GM12874 (cell line): ENCODE measurements at regions not wholly inside any gene's neighbourhood (a gene's known extent, or its start where the extent isn't known, plus 50 kb on each side); places are given as distances from the start of the nearest gene placed in this dataset.

Experiments used
- TF ChIP-seq, protein P1 (sequence below): IDR thresholded peaks from 2 replicates; pipeline ENCODE4 v1.5.1; 2011; ENCODE audit warnings: low read depth, mild to moderate bottlenecking, control low read depth, low read length, moderate library complexity; ENCODE audit not compliant: insufficient read depth

DNA sequence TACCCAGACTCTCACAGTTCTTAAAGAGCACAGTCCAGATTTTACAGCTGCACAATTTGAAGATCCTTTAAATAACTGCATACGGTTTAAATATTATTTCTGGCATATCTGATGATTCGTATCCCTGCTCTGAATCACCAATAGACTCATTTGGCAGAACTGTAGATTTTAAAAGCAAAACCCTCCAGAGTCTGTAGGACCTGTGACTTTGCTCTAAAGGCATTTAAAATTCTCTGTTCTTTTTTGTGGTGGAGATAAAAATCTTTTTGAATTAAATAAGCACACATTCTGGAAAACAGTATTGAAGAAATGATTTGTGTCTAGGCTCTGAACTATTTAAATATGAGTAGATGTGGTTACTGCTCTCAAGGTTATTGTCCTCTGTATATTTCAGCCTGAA is 246.2 kb upstream of the PITX2 start:
- TF ChIP-seq, protein P1, sequence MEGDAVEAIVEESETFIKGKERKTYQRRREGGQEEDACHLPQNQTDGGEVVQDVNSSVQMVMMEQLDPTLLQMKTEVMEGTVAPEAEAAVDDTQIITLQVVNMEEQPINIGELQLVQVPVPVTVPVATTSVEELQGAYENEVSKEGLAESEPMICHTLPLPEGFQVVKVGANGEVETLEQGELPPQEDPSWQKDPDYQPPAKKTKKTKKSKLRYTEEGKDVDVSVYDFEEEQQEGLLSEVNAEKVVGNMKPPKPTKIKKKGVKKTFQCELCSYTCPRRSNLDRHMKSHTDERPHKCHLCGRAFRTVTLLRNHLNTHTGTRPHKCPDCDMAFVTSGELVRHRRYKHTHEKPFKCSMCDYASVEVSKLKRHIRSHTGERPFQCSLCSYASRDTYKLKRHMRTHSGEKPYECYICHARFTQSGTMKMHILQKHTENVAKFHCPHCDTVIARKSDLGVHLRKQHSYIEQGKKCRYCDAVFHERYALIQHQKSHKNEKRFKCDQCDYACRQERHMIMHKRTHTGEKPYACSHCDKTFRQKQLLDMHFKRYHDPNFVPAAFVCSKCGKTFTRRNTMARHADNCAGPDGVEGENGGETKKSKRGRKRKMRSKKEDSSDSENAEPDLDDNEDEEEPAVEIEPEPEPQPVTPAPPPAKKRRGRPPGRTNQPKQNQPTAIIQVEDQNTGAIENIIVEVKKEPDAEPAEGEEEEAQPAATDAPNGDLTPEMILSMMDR, result no peak

DNA sequence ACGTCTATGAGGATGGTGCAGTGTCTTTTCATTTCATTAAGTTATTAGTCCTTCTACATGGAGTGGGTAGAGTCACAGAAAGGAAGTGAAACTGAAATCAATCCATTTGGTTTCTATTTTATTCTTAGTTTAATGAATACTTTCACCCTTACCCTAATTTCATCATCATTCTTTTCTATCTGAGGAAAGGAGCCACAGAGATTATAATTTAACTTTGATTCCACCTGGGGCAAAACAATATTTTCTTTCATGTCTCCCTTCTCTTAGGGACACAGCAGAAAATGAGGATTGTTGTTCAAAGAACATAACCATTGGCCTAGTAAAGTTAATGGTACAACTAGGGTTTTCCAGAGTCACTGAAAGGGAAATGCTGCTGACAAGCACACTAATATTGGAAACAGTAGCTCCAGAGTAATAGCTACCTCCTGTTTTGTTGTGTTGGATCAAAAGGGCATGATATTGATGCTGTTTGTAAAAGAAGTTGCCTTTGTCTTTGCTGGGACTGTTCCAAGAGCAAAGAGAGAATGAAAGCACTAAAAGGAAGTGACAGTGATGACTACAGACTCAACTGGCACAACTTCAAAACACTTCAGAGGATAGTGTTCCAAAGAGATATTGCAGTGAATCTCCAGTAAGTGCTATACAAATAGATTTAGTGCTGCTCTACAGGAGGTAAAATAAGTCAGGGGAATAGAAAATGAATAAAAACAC is 247.1 kb upstream of the PITX2 start:
- TF ChIP-seq, protein P1, result no peak

DNA sequence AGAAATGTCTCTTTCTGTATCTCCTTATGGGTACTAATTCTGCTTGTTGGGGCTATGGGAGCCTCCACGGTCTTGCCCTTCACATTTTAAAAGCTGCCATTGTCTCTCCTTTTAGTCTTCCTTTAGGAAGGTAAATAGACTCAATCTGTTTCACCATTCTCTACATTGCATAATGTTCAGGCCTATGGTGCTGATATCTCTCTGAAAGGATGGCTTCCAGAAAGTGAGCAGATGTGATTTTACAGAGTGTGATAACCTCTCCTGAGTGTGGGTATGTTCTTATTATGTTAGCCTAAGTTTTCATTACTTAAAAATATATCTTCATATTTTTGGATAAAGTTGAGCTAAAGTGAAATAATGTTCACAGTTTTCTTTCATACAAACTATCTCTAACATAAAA is 254.0 kb upstream of the PITX2 start:
- TF ChIP-seq, protein P1, result no peak

DNA sequence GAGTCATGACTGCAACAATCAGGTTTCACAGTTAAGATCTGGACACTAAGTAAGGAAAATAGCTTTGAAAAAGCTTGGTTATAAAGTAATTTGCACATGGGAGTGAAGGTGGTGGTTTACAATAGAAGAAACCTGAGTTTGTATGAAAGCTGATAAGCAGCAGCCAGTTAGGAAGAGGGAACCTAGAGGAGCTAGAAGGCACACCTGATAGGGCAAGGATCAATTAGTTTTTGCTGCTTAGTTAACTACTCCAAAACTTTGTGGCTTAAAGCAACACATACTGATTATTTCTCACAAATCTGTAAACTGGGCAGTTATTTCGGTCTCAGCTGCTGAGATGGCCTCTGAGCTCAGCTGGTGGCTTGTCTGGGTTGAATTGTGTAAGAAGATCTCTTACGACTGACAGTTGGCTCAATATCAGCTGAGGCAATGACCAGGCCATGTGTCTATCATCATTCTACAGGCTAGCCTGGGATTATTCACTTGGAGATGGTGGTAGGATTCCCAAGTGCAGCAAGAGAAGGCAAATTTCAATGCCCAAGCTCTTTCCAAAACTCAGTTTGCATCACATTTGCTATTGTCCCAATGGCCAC is 255.0 kb upstream of the PITX2 start:
- TF ChIP-seq, protein P1, result no peak

DNA sequence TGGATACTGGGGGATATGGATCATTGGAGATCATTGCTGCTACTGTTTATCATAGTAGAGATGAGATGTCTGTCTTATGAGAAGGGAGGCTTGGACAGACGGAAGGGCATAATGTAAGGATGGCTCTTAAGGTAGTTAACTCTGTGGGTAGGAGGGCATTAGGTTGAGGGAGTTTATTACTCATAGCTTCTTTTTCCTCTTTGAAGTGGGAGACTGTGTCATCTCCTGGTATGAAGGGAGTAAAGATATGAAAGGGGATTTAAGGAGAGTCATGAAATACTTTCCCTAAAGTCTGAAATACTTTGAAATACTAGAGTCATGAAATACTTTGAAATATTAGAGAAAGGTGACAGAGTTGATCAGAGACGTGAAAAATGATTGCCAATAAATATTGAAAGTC is 255.5 kb upstream of the PITX2 start:
- TF ChIP-seq, protein P1, result no peak

DNA sequence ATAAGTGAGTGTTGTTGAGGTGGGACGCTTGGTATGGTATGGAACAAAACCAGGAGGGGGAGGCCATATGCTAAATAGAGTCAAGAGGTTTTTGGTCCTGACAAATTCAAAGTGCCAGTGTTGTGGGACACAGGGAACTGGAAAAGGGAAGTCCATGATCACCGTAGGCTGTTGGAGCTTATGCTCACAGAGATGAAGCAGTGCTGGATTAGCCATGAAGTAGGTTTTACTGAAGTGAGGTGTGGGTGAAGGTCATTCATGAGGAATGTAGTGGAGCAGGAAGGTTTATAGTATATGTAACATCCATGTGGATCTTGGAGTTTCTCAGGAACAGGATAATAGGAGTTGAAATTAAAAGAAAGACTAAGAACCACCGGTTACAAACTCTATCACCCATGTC is 256.1 kb upstream of the PITX2 start:
- TF ChIP-seq, protein P1, result no peak

DNA sequence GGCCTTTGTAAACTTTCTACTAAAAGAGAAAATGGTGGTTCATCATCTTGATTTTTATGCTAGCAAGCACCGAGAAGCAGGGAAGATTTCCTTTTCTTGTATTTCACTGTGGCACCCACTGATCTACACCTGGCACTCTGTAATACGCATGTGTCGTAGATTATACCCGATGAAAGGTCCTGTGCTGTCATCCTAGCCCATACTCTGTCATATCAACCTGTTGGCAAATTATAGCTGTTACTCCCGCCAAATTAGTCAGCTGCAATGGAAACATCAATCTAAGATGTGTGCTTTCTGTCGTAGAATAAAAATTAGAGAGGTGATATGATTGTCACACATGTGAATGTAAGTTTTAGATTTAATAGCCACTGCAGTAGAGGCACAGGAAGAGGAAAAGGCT is 263.4 kb upstream of the PITX2 start:
- TF ChIP-seq, protein P1, result no peak
